ENCODE measurements at regions not wholly inside any gene's neighbourhood (a gene's known extent, or its start where the extent isn't known, plus 50 kb on each side); places are given as distances from the start of the nearest gene placed in this dataset.

GRCh38 chr14:105854600-105855245 is 328.3 kb downstream of the TMEM121 start:
- TF ChIP-seq POLR2AphosphoS5 (IDR thresholded peaks at IDR 0.05) = no peak
- TF ChIP-seq, protein P1, sequence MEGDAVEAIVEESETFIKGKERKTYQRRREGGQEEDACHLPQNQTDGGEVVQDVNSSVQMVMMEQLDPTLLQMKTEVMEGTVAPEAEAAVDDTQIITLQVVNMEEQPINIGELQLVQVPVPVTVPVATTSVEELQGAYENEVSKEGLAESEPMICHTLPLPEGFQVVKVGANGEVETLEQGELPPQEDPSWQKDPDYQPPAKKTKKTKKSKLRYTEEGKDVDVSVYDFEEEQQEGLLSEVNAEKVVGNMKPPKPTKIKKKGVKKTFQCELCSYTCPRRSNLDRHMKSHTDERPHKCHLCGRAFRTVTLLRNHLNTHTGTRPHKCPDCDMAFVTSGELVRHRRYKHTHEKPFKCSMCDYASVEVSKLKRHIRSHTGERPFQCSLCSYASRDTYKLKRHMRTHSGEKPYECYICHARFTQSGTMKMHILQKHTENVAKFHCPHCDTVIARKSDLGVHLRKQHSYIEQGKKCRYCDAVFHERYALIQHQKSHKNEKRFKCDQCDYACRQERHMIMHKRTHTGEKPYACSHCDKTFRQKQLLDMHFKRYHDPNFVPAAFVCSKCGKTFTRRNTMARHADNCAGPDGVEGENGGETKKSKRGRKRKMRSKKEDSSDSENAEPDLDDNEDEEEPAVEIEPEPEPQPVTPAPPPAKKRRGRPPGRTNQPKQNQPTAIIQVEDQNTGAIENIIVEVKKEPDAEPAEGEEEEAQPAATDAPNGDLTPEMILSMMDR (IDR thresholded peaks at IDR 0.05) = no peak
- TF ChIP-seq POLR2A (IDR thresholded peaks at IDR 0.05) = no peak
